Glutamatergic neuron (in vitro differentiated cells): ENCODE measurements at regions not wholly inside any gene's neighbourhood (a gene's known extent, or its start where the extent isn't known, plus 50 kb on each side); places are given as distances from the start of the nearest gene placed in this dataset.

Source experiments
- DNase-seq: peaks from one replicate; pipeline ENCODE4 v3.0.0; 2022
- H3K27ac Mint-ChIP-seq: one replicate; pipeline ENCODE4 v1.8.0; 2020; ENCODE audit warnings: mild to moderate bottlenecking, mixed read lengths, inconsistent platforms; ENCODE audit not compliant: unreplicated experiment
- H3K27me3 Mint-ChIP-seq: one replicate; pipeline ENCODE4 v1.8.0; 2020; ENCODE audit warnings: mild to moderate bottlenecking, moderate library complexity, mixed read lengths, inconsistent platforms; ENCODE audit not compliant: unreplicated experiment
- H3K36me3 Mint-ChIP-seq: one replicate; pipeline ENCODE4 v1.8.0; 2020; ENCODE audit warnings: mild to moderate bottlenecking, mixed read lengths, inconsistent platforms; ENCODE audit not compliant: unreplicated experiment
- H3K4me1 Mint-ChIP-seq: one replicate; pipeline ENCODE4 v1.8.0; 2020; ENCODE audit warnings: mild to moderate bottlenecking, low read depth, mixed read lengths, inconsistent platforms; ENCODE audit not compliant: unreplicated experiment
- H3K4me3 Mint-ChIP-seq: one replicate; pipeline ENCODE4 v1.8.0; 2020; ENCODE audit warnings: mild to moderate bottlenecking, mixed read lengths, inconsistent platforms; ENCODE audit not compliant: unreplicated experiment
- H3K9me3 Mint-ChIP-seq: one replicate; pipeline ENCODE4 v1.8.0; 2020; ENCODE audit warnings: mild to moderate bottlenecking, moderate library complexity, mixed read lengths, inconsistent platforms; ENCODE audit not compliant: unreplicated experiment
- CTCF ChIP-seq: fragments of 200-600 bp; sonication (generic); IDR thresholded peaks from one replicate; pipeline ENCODE4 v1.5.0; 2021; ENCODE audit not compliant: partially characterized antibody, unreplicated experiment

GRCh38 chr5:30390095-30390494, 803.4 kb upstream of the CDH6 start:
- no peak for DNase-seq
- Mint-ChIP-seq H3K27me3 (no peaks in the 10 kb centered on the region), H3K9me3 (no peaks in the 10 kb centered on the region), H3K36me3 (no peaks in the 10 kb centered on the region), H3K27ac (no peak overlapping the region), H3K4me1 (no peaks in the 10 kb centered on the region), H3K4me3 (no peak overlapping the region)
- no peak for TF ChIP-seq CTCF

DNA sequence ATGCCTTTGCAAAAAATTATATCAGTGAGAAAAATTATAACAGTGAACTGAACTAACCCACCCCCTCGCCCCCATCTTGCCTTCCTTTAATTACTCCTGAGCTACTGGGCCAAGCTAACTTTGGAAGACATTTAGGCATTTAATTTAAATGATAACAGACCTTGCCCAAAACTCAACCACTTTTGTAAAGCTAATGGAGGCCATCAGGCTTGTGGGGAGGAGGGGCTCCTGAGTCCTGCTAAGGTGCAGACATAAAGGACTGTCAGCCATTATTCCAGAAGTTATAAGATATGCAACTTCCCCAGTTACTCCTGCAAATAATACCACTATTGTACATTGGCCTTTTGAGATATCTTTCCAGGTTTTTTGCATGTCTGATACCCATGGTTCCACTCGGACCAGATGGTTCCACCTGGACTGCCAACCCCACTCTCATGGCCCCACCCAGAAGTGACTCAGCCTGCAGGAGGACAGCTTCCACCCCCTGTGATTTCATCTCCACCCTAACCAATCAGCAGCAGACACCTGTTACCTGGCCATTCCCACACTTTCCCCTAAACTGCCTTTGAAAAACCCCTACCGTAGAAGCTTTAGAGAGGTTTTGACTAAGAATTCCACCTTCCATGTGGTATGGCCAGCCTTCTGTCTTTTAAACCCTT, 805.4 kb upstream of the CDH6 start:
- Mint-ChIP-seq H3K27ac (no peak overlapping the region), H3K36me3 (no peaks in the 10 kb centered on the region), H3K9me3 (no peaks in the 10 kb centered on the region), H3K27me3 (no peaks in the 10 kb centered on the region), H3K4me1 (no peaks in the 10 kb centered on the region), H3K4me3 (no peak overlapping the region)
- no peak for TF ChIP-seq CTCF
- DNase-seq, result no peak

GRCh38 chr5:30385754-30386153, 807.7 kb upstream of the CDH6 start:
- no peak for DNase-seq
- no peak for TF ChIP-seq CTCF
- H3K4me1 Mint-ChIP-seq, result no peaks in the 10 kb centered on the region
- H3K27me3 Mint-ChIP-seq, result no peaks in the 10 kb centered on the region
- H3K4me3 Mint-ChIP-seq, result no peak overlapping the region
- H3K27ac Mint-ChIP-seq, result no peak overlapping the region
- H3K9me3 Mint-ChIP-seq, result no peaks in the 10 kb centered on the region
- H3K36me3 Mint-ChIP-seq, result no peaks in the 10 kb centered on the region

- H3K27me3 Mint-ChIP-seq, result no peaks in the 10 kb centered on the region
- DNase-seq, result no peak
- no peaks in the 10 kb centered on the region for H3K9me3 Mint-ChIP-seq
- TF ChIP-seq CTCF, result no peak
- H3K4me1 Mint-ChIP-seq, result no peaks in the 10 kb centered on the region
- no peak overlapping the region for H3K4me3 Mint-ChIP-seq
- H3K36me3 Mint-ChIP-seq, result no peaks in the 10 kb centered on the region
- H3K27ac Mint-ChIP-seq, result no peak overlapping the region
Observed at GRCh38 chr5:30384171-30384570, 809.3 kb upstream of the CDH6 start.

DNA sequence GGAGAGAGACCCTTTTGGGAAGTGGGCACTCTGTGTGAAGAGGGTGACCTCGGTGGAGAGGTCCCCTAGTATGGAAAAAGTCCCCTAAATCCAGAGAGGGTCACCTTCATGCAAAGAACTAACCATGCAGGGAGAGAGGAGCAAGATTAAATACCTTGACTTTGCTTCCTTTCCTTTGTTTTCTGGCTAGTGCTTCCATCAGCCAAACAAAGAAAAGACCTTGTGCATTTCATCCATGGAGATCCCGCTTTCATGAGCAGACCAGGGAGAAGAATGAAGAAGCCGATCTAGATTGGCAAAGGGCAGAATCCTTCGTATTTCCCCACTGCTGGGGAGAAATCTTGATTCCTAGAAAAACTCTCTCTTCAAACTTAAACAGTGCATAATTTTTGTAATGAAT, 813.3 kb upstream of the CDH6 start:
- no peaks in the 10 kb centered on the region for H3K4me1 Mint-ChIP-seq
- H3K27ac Mint-ChIP-seq, result no peak overlapping the region
- H3K36me3 Mint-ChIP-seq, result no peaks in the 10 kb centered on the region

More for the DNA sequence above, 813.3 kb upstream of the CDH6 start:
- Mint-ChIP-seq H3K9me3 (no peaks in the 10 kb centered on the region), H3K4me3 (no peak overlapping the region), H3K27me3 (no peaks in the 10 kb centered on the region)
- no peak for TF ChIP-seq CTCF
- no peak for DNase-seq
